OCI-LY7 (cell line): ENCODE measurements at regions not wholly inside any gene's neighbourhood (a gene's known extent, or its start where the extent isn't known, plus 50 kb on each side); places are given as distances from the start of the nearest gene placed in this dataset.

ENCODE experiments used
- BruUV-seq: library from RNA; stranded (reverse); fragments of 400-500 nt; replicated peaks from 2 replicates; lab custom pipeline; 2021; lab: Mats Ljungman, UMichigan
- CTCF ChIA-PET: fragments of 300-600 bp; sonication (Branson Sonifier 250); formaldehyde crosslinking; loops from one replicate; lab custom pipeline; 2022; ENCODE audit warnings: antibody characterized with exemption; ENCODE audit not compliant: unreplicated experiment; lab: Charles Lee
- POLR2A ChIA-PET: fragments of 300-600 bp; sonication (Branson Sonifier 250); formaldehyde crosslinking; loops from one replicate; lab custom pipeline; 2022; ENCODE audit warnings: antibody characterized with exemption; lab: Charles Lee
- DNase-seq: peaks from one replicate; pipeline ENCODE4 v3.0.0-alpha.2; 2015; ENCODE audit warnings: low spot score
- H2AFZ ChIP-seq: fragments of 200-600 bp; sonication (generic), shearing (Covaris generic); 2 replicates; pipeline ENCODE4 v1.6.1; 2014; ENCODE audit warnings: mild to moderate bottlenecking, antibody characterized with exemption, low read length, moderate library complexity
- H3K27ac ChIP-seq: fragments of 200-600 bp; sonication (generic); 2 replicates; pipeline ENCODE4 v1.5.1; 2014; ENCODE audit warnings: mixed run types, low read depth, mild to moderate bottlenecking, moderate library complexity, low read length, inconsistent platforms; ENCODE audit not compliant: poor library complexity, severe bottlenecking
- H3K36me3 ChIP-seq: fragments of 200-600 bp; sonication (generic); 2 replicates; pipeline ENCODE4 v1.6.1; 2014; ENCODE audit warnings: mild to moderate bottlenecking, antibody characterized with exemption, low read length, moderate library complexity, mixed read lengths; ENCODE audit not compliant: insufficient read depth
- H3K4me1 ChIP-seq: fragments of 200-600 bp; sonication (generic); 2 replicates; pipeline ENCODE4 v1.5.1; 2014; ENCODE audit warnings: mild to moderate bottlenecking, low read length; ENCODE audit not compliant: insufficient read depth, poor library complexity, severe bottlenecking
- H3K4me2 ChIP-seq: fragments of 200-600 bp; sonication (generic); 2 replicates; pipeline ENCODE4 v1.6.1; 2014; ENCODE audit warnings: mild to moderate bottlenecking, low read length
- H3K4me3 ChIP-seq: fragments of 200-600 bp; sonication (generic); 2 replicates; pipeline ENCODE4 v1.5.1; 2014; ENCODE audit warnings: mild to moderate bottlenecking, low read depth, low read length; ENCODE audit not compliant: poor library complexity, severe bottlenecking
- H3K79me2 ChIP-seq: fragments of 200-600 bp; sonication (generic); 2 replicates; pipeline ENCODE4 v1.6.1; 2016; ENCODE audit warnings: low read depth, mild to moderate bottlenecking, low read length, moderate library complexity, mixed read lengths; ENCODE audit not compliant: insufficient read depth
- H3K9me2 ChIP-seq: fragments of 200-600 bp; sonication (generic); 2 replicates; pipeline ENCODE4 v1.6.1; 2016; ENCODE audit warnings: mild to moderate bottlenecking, low read length, mixed read lengths; ENCODE audit not compliant: insufficient read depth
- H3K9me3 ChIP-seq: fragments of 200-600 bp; sonication (generic); 2 replicates; pipeline ENCODE4 v1.6.1; 2014; ENCODE audit warnings: mild to moderate bottlenecking, mixed run types, low read length, mixed read lengths
- H4K20me1 ChIP-seq: fragments of 200-600 bp; sonication (generic); 2 replicates; pipeline ENCODE4 v1.6.1; 2014; ENCODE audit warnings: mild to moderate bottlenecking, antibody characterized with exemption, low read length, moderate library complexity, mixed read lengths; ENCODE audit not compliant: insufficient read depth
- EZH2phosphoT487 ChIP-seq: fragments of 200-600 bp; sonication (generic); IDR thresholded peaks from 2 replicates; pipeline ENCODE4 v1.6.1; 2018; ENCODE audit warnings: low read depth, borderline replicate concordance, mild to moderate bottlenecking, mixed run types, antibody characterized with exemption, low read length, moderate library complexity, mixed read lengths
- intact Hi-C: fragments of 100-400 bp; cut with micrococcal nuclease; formaldehyde crosslinking; loops from one replicate; pipeline ENCODE4 v1.10.0; 2022; ENCODE audit not compliant: unreplicated experiment
- TF ChIP-seq, protein P1 (sequence below): fragments of 200-600 bp; sonication (generic); conservative IDR thresholded peaks from 2 replicates; pipeline ENCODE4 v1.5.1; 2014; ENCODE audit warnings: mild to moderate bottlenecking, antibody characterized with exemption, low read length, moderate library complexity, mixed read lengths

DNA sequence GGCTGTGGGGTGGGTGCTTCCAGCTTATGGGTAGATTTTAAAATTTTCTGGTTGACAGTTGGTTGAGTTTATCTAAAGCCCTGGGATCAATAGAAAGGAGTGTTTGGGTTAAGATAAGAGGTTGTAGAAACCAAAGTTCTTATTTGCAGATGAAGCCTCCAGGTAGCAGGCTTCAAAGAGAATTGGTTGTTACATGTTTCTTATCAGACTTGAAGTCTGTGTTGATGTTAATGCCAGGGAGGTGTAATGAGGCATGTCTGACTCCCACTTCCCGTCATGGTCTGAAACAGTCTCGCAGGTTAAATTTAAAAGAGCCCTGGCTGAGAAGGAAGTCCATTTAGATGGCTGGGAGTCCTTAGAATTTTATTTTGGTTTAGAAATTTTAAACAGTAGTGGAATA, 165.2 kb upstream of the TMEM72 start:
- POLR2A ChIA-PET = no interaction called here

DNA sequence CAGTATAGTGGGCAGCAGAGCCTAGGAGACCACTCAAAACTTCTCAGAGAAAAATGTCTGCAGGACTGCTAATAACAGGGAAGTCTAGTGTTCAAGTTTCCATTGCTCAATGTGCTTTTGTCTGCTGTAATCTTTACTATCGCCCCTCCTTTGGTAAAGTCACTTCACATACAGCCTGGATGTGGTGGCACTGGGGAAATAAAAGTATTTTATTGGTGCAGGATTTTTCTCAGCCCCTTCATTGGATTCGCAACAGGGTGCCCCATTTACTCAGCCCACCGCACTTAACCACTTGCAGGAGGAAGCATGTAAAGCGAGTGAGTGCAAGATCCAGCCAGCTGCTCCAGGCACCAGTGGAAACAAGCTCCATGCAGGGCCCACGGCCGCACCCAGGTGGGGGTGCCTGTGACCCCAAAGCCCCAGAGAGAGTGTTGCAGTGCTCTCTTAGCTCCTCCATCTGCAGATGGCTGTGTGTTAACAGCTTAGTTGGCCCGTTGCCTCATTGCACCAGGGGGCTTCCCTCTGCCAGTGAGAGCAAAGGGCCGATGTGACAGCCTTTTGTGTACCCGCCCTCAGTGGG, 163.5 kb upstream of the TMEM72 start:
- no peaks in the 10 kb centered on the region for H3K36me3 ChIP-seq
- H3K4me2 ChIP-seq = no peak overlapping the region
- CTCF ChIA-PET = no interaction called here
- BruUV-seq = no TSS peak
- DNase-seq = no peak
- no peaks in the 10 kb centered on the region for H3K9me2 ChIP-seq
- no peak overlapping the region for H3K4me3 ChIP-seq
- H2AFZ ChIP-seq = no peak overlapping the region
- no peaks in the 10 kb centered on the region for H4K20me1 ChIP-seq
- no peaks in the 10 kb centered on the region for H3K79me2 ChIP-seq
- H3K27ac ChIP-seq = no peak overlapping the region
- POLR2A ChIA-PET = no interaction called here
- intact Hi-C loops = no loop called here
- TF ChIP-seq EZH2phosphoT487 = no peak
- TF ChIP-seq, protein P1, sequence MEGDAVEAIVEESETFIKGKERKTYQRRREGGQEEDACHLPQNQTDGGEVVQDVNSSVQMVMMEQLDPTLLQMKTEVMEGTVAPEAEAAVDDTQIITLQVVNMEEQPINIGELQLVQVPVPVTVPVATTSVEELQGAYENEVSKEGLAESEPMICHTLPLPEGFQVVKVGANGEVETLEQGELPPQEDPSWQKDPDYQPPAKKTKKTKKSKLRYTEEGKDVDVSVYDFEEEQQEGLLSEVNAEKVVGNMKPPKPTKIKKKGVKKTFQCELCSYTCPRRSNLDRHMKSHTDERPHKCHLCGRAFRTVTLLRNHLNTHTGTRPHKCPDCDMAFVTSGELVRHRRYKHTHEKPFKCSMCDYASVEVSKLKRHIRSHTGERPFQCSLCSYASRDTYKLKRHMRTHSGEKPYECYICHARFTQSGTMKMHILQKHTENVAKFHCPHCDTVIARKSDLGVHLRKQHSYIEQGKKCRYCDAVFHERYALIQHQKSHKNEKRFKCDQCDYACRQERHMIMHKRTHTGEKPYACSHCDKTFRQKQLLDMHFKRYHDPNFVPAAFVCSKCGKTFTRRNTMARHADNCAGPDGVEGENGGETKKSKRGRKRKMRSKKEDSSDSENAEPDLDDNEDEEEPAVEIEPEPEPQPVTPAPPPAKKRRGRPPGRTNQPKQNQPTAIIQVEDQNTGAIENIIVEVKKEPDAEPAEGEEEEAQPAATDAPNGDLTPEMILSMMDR = no peak
- no peaks in the 10 kb centered on the region for H3K4me1 ChIP-seq
- H3K9me3 ChIP-seq = no peaks in the 10 kb centered on the region

More for the DNA sequence above, 165.2 kb upstream of the TMEM72 start:
- Histone ChIP-seq H3K4me1 (no peaks in the 10 kb centered on the region), H3K9me3 (no peaks in the 10 kb centered on the region), H2AFZ (no peak overlapping the region), H3K79me2 (no peaks in the 10 kb centered on the region), H3K36me3 (no peaks in the 10 kb centered on the region), H3K27ac (no peak overlapping the region), H4K20me1 (no peaks in the 10 kb centered on the region), H3K4me2 (no peak overlapping the region), H3K9me2 (no peaks in the 10 kb centered on the region), H3K4me3 (no peak overlapping the region)
- no TSS peak for BruUV-seq
- TF ChIP-seq, protein P1 = no peak
- TF ChIP-seq EZH2phosphoT487 = no peak
- CTCF ChIA-PET = no interaction called here
- intact Hi-C loops = no loop called here
- no peak for DNase-seq

DNA sequence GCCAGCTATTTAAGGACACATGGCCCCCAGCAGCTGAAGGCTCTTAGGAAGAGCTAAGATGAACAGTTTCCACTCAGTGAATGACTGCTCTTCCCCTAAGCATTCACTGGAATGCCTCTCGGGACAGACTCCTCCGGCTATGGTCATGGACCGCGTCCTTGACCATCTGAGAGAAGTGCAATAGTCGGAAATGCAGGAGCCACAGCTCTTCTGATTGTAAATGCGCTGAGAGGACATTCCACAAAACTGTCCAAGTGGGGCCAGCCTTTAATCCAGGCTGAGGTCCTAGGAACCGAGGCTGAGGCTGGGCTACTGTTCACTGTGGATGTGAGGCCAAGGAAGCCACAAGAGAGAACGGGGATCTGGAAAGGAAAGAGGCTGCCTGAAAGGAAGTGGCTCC, 162.0 kb upstream of the TMEM72 start:
- no peaks in the 10 kb centered on the region for H3K36me3 ChIP-seq
- CTCF ChIA-PET = no interaction called here
- no peaks in the 10 kb centered on the region for H3K4me1 ChIP-seq
- H3K27ac ChIP-seq = no peak overlapping the region
- H4K20me1 ChIP-seq = no peaks in the 10 kb centered on the region
- DNase-seq = no peak
- no TSS peak for BruUV-seq
- H3K9me3 ChIP-seq = no peaks in the 10 kb centered on the region
- POLR2A ChIA-PET = no interaction called here
- intact Hi-C loops = no loop called here
- no peak overlapping the region for H3K4me3 ChIP-seq
- H3K79me2 ChIP-seq = no peaks in the 10 kb centered on the region
- no peak overlapping the region for H2AFZ ChIP-seq
- TF ChIP-seq, protein P1 = no peak
- no peak for TF ChIP-seq EZH2phosphoT487
- no peaks in the 10 kb centered on the region for H3K9me2 ChIP-seq
- H3K4me2 ChIP-seq = no peak overlapping the region
